ENCODE measurements at regions not wholly inside any gene's neighbourhood (a gene's known extent, or its start where the extent isn't known, plus 50 kb on each side); places are given as distances from the start of the nearest gene placed in this dataset.

DNA sequence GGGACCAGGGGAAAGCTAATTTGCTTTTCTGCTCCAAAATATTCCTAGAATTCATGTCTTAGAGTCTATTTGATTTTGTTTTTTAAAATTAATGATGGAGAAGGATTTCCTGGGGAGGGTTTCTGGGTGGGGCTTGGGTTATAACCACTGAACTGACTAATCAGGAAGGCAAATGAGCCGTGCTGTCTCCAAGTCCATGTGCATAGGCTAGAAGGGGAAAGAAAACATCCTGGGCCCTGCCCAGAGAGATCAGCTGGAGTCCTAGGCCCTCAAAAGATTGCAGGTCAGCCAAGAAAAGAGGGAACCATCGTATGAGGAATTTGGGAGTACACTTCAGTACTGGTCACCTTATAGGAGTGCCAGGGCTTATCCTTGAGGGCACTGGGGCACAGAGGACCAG is 480.2 kb upstream of the CELF4 start:
- DNase-seq (ENCODE audit: low spot score): no peak
- in situ Hi-C loops (cut with MboI; ENCODE audit: low pct_unique_long_range_greater_than_20kb, low sequenced_read_pairs, unreplicated experiment): no loop called here
- TF ChIP-seq CTCF (IDR thresholded peaks at IDR 0.05; ENCODE audit: extremely low read depth, insufficient read depth, missing control alignments): no peak

GRCh38 chr18:38042211-38042890 is 476.8 kb upstream of the CELF4 start:
- no peak for TF ChIP-seq CTCF (IDR thresholded peaks at IDR 0.05; ENCODE audit: extremely low read depth, insufficient read depth, missing control alignments)
- in situ Hi-C loops (cut with MboI; ENCODE audit: low pct_unique_long_range_greater_than_20kb, low sequenced_read_pairs, unreplicated experiment): no loop called here
- DNase-seq (ENCODE audit: low spot score): no peak

DNA sequence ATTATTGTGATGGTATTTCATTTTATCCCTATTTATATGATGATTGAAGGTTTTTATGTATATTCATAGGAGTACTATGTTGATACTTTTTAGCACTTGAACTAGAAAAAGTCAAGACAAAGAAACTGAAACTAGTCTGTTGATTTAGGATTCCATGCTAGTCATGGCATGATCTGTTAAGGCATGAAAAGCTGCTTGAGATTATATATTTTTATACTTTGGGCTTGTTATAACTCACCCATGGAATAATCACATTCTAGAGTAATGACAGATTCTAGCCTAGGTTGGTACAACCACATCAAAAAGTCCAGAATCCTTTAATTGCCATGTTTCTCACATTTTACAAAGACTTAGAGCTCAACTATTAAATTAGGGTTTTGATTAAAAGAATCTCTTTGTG is 472.6 kb upstream of the CELF4 start:
- no peak for TF ChIP-seq CTCF (IDR thresholded peaks at IDR 0.05; ENCODE audit: extremely low read depth, insufficient read depth, missing control alignments)
- in situ Hi-C loops (cut with MboI; ENCODE audit: low pct_unique_long_range_greater_than_20kb, low sequenced_read_pairs, unreplicated experiment): no loop called here
- DNase-seq (ENCODE audit: low spot score): no peak

GRCh38 chr18:38035193-38035592 is 469.6 kb upstream of the CELF4 start:
- in situ Hi-C loops (cut with MboI; ENCODE audit: low pct_unique_long_range_greater_than_20kb, low sequenced_read_pairs, unreplicated experiment): no loop called here
- no peak for TF ChIP-seq CTCF (IDR thresholded peaks at IDR 0.05; ENCODE audit: extremely low read depth, insufficient read depth, missing control alignments)
- no peak for DNase-seq (ENCODE audit: low spot score)

DNA sequence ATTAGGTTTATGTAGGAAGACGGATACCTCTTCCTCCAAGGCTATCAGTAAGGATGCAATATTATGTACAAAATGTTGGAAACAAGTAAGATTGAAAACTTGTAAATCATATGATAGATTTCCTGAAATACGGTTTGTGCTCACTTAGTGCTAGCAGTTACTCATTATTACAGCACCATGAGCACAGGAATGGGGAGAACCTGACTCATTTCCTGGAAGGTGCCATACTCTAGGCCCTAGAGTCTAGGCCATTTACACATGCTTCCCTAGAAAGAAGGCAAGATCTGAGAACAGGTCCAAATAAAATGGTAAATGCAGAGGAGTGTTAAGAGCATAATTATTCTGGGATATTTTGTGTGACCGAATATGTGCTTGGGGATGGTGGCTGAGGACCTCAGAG is 467.7 kb upstream of the CELF4 start:
- no peak for DNase-seq (ENCODE audit: low spot score)
- no peak for TF ChIP-seq CTCF (IDR thresholded peaks at IDR 0.05; ENCODE audit: extremely low read depth, insufficient read depth, missing control alignments)
- in situ Hi-C loops (cut with MboI; ENCODE audit: low pct_unique_long_range_greater_than_20kb, low sequenced_read_pairs, unreplicated experiment): no loop called here

DNA sequence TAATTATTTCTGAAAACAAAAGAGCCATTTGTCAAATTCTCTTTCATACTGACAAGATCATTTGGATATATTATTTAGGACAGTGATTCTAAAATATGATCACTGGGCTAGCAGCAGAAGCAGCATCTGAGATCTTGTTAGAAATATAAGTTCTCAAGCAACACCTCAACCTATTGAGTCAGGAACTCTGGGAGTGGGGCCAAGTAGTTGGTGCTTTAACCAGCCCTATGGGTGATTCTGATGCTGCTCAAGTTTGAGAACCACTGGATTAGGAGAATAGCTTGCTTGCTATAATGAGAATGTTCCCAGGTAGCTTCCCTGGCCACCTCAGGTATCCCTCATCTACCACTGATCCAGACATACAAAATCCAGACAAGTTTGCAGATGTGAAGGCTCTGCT is 466.9 kb upstream of the CELF4 start:
- no peak for TF ChIP-seq CTCF (IDR thresholded peaks at IDR 0.05; ENCODE audit: extremely low read depth, insufficient read depth, missing control alignments)
- in situ Hi-C loops (cut with MboI; ENCODE audit: low pct_unique_long_range_greater_than_20kb, low sequenced_read_pairs, unreplicated experiment): no loop called here
- DNase-seq (ENCODE audit: low spot score): no peak
